Uterus (tissue), 3 donors: ENCODE measurements at regions not wholly inside any gene's neighbourhood (a gene's known extent, or its start where the extent isn't known, plus 50 kb on each side); places are given as distances from the start of the nearest gene placed in this dataset.
A peak's percentile ranks its signal among the peaks of the same experiment; 100 is the strongest.

Experiments used
- DNase-seq, 2 donors: peaks; one replicate each; pipeline ENCODE4 v3.0.0-alpha.2; 2019 to 2020
- H3K27ac ChIP-seq, 2 donors: fragments of 200-600 bp; sonication (generic); 1 replicate in 1 of 2; 2 replicates in 1 of 2; pipeline ENCODE4 v1.5.1; 2016 to 2018
- H3K27me3 ChIP-seq, 2 donors: fragments of 200-600 bp; sonication (generic); one replicate each; pipeline ENCODE4 v1.5.1; 2018 to 2019; ENCODE audit warnings: control low read depth in 1 of 2
- H3K36me3 ChIP-seq, 2 donors: fragments of 200-600 bp; sonication (generic); one replicate each; pipeline ENCODE4 v1.5.1; 2019; ENCODE audit warnings: control low read depth in 1 of 2
- H3K4me1 ChIP-seq, 2 donors: fragments of 200-600 bp; sonication (generic); one replicate each; pipeline ENCODE4 v1.5.1; 2018 to 2019; ENCODE audit warnings: control low read depth in 1 of 2
- H3K4me3 ChIP-seq, 2 donors: fragments of 200-600 bp; sonication (generic); 1 replicate in 1 of 2; 2 replicates in 1 of 2; pipeline ENCODE4 v1.5.1; 2018 to 2019; ENCODE audit warnings: mild to moderate bottlenecking in 1 of 2
- H3K9me3 ChIP-seq, 2 donors: fragments of 200-600 bp; sonication (generic); one replicate each; pipeline ENCODE4 v1.5.1; 2019; ENCODE audit warnings: control low read depth in 1 of 2
- CTCF ChIP-seq, 4 experiments: fragments of 200-600 bp in 2 of 4; fragments of 450-650 bp in 2 of 4; sonication (generic) in 2 of 4; IDR thresholded peaks; one replicate each; pipeline ENCODE4 v1.5.1; 2016 to 2019; ENCODE audit warnings: antibody characterized with exemption in 4 of 4, mild to moderate bottlenecking in 2 of 4, moderate library complexity in 1 of 4
- POLR2A ChIP-seq, 2 donors: fragments of 450-650 bp; IDR thresholded peaks; one replicate each; pipeline ENCODE4 v1.6.1; 2016; ENCODE audit warnings: antibody characterized with exemption in 2 of 2, mild to moderate bottlenecking in 1 of 2, moderate library complexity in 1 of 2
- intact Hi-C: fragments of 100-400 bp; cut with DNase I; formaldehyde crosslinking; loops from one replicate; pipeline ENCODE4 v1.15.1; 2023; ENCODE audit warnings: low total_unique reads
- donor health status: DM: yes; HTN: yes; CAD: no.

- Histone ChIP-seq H3K36me3 (no peaks in the 10 kb centered on the region), H3K27me3 (no peaks in the 10 kb centered on the region), H3K4me1 (no peaks in the 10 kb centered on the region), H3K27ac (no peak overlapping the region), H3K4me3 (no peak overlapping the region), H3K9me3 (no peaks in the 10 kb centered on the region)
- no peak for TF ChIP-seq CTCF (IDR thresholded peaks at IDR 0.05)
- DNase-seq: no peak
- intact Hi-C loops: no loop called here
These were observed 87.5 kb downstream of the DACT1 start for GRCh38 chr14:58725226-58725625.

- no peaks in the 10 kb centered on the region for H3K27me3 ChIP-seq
- no peak for DNase-seq
- no peak for TF ChIP-seq POLR2A (IDR thresholded peaks at IDR 0.05)
- TF ChIP-seq CTCF (IDR thresholded peaks at IDR 0.05): no peak
- H3K36me3 ChIP-seq: no peaks in the 10 kb centered on the region
- H3K4me1 ChIP-seq: no peaks in the 10 kb centered on the region
- no peak overlapping the region for H3K27ac ChIP-seq
- no peak overlapping the region for H3K4me3 ChIP-seq
- intact Hi-C loops: no loop called here
- H3K9me3 ChIP-seq: no peaks in the 10 kb centered on the region
These were observed 88.1 kb downstream of the DACT1 start for GRCh38 chr14:58725871-58726270.

GRCh38 chr14:58730792-58731464, 93.2 kb downstream of the DACT1 start:
- no peak for DNase-seq
- Histone ChIP-seq H3K27me3 (no peaks in the 10 kb centered on the region), H3K9me3 (no peaks in the 10 kb centered on the region), H3K4me3 (no peak overlapping the region), H3K27ac (peak overlapping the region in 1 of 2 donors; percentile 6), H3K4me1 (no peaks in the 10 kb centered on the region), H3K36me3 (no peaks in the 10 kb centered on the region)
- TF ChIP-seq POLR2A (IDR thresholded peaks at IDR 0.05) (no peak), CTCF (IDR thresholded peaks at IDR 0.05) (no peak)
- intact Hi-C loops: no loop called here

- Histone ChIP-seq H3K27ac (peak overlapping the region in 1 of 2 donors; percentile 6), H3K4me3 (no peak overlapping the region), H3K9me3 (no peaks in the 10 kb centered on the region), H3K4me1 (no peaks in the 10 kb centered on the region), H3K36me3 (no peaks in the 10 kb centered on the region), H3K27me3 (no peaks in the 10 kb centered on the region)
- no peak for DNase-seq
- intact Hi-C loops: no loop called here
- no peak for TF ChIP-seq CTCF (IDR thresholded peaks at IDR 0.05)
- TF ChIP-seq POLR2A (IDR thresholded peaks at IDR 0.05): no peak
These were observed 93.9 kb downstream of the DACT1 start for GRCh38 chr14:58731465-58732293.

- intact Hi-C loops: no loop called here
- TF ChIP-seq POLR2A (IDR thresholded peaks at IDR 0.05) (no peak), CTCF (IDR thresholded peaks at IDR 0.05) (no peak)
- DNase-seq: no peak
- Histone ChIP-seq H3K27ac (no peak overlapping the region), H3K27me3 (no peaks in the 10 kb centered on the region), H3K4me3 (no peak overlapping the region), H3K4me1 (no peaks in the 10 kb centered on the region), H3K9me3 (no peaks in the 10 kb centered on the region), H3K36me3 (no peaks in the 10 kb centered on the region)
These were observed 94.6 kb downstream of the DACT1 start for GRCh38 chr14:58732387-58732786.
